ENCODE measurements at regions not wholly inside any gene's neighbourhood (a gene's known extent, or its start where the extent isn't known, plus 50 kb on each side); places are given as distances from the start of the nearest gene placed in this dataset.
"Not testable (repeated sequence)": the region's sequence is repeated elsewhere in the genome, so short reads cannot be mapped to it uniquely, and the experiment has no call there.

- DNase-seq: no peak
These were observed 515.5 kb upstream of the AGA start for GRCh38 chr4:177957596-177958360.

- DNase-seq: no peak
These were observed 518.3 kb upstream of the AGA start for GRCh38 chr4:177960566-177960965.

GRCh38 chr4:177961761-177962380 lies 519.6 kb upstream of the AGA start:
- no peak for DNase-seq

DNA sequence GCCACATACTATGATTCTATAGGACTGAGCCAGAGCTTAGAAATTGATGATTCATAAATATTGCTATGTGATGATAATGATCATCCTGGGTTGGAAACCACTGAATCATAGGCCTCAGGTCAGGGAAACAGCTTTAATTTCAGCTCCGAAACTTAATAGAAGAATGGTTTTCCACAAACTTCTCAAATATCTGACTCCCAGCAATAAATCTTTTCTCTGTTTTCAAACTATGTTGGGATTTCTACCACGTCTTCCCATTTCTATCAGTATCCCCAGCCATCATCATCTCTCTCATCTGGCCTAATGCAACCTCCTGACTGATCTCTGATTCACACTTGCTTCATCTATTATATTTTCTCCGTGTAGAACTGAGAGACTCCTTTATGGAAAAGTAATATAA lies 521.8 kb upstream of the AGA start:
- DNase-seq: no peak

DNA sequence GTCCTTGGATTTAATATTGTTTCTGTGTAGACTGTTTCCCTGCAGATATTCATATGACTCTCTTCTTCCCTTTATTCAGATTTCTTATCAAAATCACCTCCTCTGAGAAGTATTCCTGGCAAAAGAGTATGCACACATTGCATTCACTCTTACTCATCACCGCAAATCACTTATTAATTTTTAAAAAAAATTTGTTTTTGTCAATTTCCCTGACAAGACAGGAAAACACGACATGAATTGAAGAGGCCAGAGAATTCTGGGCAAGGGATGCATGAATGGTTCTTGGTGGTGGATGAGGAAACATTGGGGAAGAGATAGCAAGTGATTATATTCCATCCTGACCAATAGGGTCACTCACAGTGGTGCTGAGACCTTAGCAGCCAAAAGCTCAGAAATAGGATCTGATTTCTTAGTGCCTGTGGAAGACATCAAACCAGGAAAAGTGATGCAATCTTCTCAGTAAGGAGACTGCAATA lies 522.5 kb upstream of the AGA start:
- no peak for DNase-seq

DNA sequence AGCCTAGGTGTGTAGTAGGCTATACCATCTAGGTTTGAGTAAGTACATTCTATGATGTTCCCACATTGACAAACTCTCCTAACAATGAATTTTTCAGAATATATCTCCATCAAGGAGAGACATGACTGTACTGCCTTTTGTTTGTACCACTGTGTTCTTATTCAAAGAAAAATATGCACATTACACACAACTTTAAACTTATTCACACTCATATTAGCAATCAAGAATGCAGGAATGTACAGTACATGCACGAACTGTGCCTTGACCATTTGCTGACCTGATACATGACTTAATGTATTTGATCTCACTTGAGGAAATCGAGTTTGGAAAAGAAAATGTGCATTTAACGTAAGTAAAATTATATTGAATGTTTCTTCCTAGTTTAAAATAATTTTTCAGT lies 525.1 kb upstream of the AGA start:
- DNase-seq: no peak

DNA sequence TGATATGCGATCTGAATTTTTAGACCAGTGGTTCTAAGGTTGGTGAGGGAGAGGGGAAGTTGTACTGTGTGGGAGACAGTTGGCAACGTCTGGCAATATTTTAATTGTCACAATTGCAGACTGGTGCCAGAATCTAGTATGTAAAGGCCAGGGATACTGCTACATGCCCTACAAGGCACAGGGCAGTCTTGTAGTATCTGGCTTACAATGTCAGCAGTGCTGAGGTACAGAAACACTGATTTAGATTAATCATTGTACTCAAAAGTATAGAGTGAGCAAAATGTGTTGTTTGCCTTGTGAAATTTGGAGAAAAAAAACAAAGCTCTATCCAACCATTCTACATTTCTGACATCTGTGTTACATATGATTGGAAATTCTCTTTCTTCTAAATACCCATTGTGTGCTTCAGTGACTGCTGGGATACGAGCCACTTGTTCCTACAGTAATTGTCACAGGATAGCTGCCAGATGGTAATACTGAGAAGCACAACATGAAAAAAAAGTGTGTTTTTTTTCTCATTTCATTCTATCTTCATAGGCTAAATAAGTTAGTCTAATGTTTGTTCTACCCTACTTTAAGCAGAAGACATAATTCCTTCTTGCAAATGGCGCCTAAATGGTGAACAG lies 526.7 kb upstream of the AGA start:
- no peak for DNase-seq

GRCh38 chr4:177974461-177974860 lies 532.2 kb upstream of the AGA start:
- DNase-seq: no peak

GRCh38 chr4:177975315-177975987 lies 533.2 kb upstream of the AGA start:
- no peak for DNase-seq

- DNase-seq: no peak
These were observed 544.0 kb upstream of the AGA start for GRCh38 chr4:177986236-177986635.

GRCh38 chr4:177987896-177988295 lies 545.7 kb upstream of the AGA start:
- DNase-seq: no peak

- no peak for DNase-seq
These were observed 547.4 kb upstream of the AGA start for GRCh38 chr4:177989503-177990201.

GRCh38 chr4:178003098-178003657 lies 560.9 kb upstream of the AGA start:
- DNase-seq: no peak

- no peak for DNase-seq
These were observed 568.4 kb upstream of the AGA start for GRCh38 chr4:178010596-178010995.

GRCh38 chr4:178015046-178015445 lies 572.8 kb upstream of the AGA start:
- not testable (repeated sequence) for DNase-seq

DNA sequence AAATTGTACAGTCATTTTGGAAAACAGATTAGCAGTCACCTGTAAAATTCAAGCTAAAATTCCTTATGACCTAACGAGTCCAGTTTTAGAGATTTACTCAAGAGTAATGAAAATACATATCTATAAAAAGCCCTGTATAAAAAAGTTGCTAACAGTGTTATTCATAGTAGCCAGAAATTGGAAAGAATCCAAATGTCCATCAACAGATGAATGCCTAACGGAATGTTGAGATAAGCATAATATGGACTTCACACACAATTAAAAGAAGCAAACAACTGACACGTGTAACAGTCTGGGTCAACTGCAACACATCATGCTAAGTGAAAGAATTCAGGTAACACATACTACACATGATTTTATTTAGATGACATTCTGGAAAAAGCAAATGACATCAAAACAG lies 584.8 kb upstream of the AGA start:
- DNase-seq: no peak

GRCh38 chr4:178027796-178028195 lies 585.6 kb upstream of the AGA start:
- DNase-seq: no peak

GRCh38 chr4:178028481-178028880 lies 586.2 kb upstream of the AGA start:
- no peak for DNase-seq

DNA sequence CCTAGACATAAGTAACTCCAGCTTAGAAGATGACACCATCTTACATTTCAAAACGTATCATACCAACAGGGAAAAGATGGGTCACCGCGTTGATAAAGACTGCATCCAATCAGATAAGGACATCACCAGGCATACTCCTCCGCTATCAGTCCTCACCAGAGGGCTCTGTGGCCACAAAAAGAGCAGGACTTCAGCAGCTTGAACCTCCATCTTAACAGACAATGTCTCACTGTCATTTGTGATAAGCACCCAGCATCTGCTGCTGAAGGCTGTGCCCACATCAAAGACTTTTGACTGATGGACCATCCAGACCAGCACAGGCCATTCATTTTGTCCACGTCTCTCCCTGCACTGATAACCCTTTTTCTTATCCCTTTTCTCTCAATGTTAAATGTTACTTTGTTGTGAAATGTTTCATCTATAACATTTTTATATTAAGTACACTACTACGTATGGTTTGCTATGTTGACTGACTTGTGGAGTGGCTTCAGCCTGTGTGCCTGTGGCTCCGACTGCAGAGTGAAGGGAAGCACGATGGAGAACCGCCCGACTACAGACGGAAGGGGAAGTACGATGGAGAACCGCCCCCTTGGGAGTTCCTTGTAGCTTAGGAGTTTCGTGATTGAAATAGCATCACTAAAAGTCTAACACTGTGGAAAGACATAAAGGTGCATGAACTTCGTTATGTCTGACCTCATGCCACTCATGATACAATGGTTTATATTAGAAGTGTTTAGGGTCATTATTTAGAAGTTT lies 595.4 kb upstream of the AGA start:
- peak; percentile 60 for DNase-seq

- no peak for DNase-seq
These were observed 614.8 kb upstream of the AGA start for GRCh38 chr4:178056996-178057395.

DNA sequence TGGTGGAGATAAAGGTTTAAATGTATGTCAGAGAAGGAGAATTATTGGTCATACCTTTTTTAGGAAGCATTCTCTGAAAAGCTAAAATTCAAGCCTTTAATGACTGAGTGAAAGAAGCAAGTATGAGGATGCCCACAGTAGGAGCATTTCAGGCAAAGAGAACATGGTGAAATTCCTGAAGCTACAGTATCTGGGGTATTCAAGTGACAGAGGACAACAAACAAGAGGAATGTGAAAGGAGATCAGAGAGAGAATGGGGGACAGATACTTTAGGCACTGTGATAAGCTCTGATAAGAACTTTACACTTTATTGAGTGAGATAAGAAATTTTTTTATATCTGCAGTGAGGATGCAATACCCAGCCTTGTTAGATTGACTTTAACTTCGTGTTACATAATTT lies 621.3 kb upstream of the AGA start:
- DNase-seq: no peak
